ENCODE measurements at regions not wholly inside any gene's neighbourhood (a gene's known extent, or its start where the extent isn't known, plus 50 kb on each side); places are given as distances from the start of the nearest gene placed in this dataset.

DNA sequence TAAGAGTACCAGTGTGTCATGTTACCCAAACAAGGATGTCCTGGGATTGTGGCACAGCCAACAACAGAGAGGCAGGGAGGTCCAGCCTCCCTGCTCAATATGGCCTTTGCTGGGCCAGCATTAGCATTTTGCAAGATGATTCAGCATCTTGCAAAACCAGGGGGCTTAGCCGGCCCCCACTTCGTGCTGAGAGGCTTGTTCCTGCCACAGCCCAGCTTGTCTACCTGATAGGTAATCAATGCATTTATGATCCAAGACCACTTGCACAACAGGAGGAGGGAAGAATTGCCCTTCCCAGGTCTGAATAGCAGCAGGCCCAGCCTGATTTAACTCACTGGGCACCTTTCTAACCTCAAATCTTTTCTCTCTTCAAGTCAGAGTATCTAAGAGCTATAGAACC is 189.0 kb upstream of the SYT13 start:
- H3K4me2 ChIP-seq (ENCODE audit: low read length) = no peak overlapping the region
- H3K9me3 ChIP-seq (ENCODE audit: low read length) = no peaks in the 10 kb centered on the region
- CTCF ChIA-PET (ENCODE audit: unreplicated experiment) = no interaction called here
- no peaks in the 10 kb centered on the region for H3K9me2 ChIP-seq (ENCODE audit: insufficient read depth, low read length)
- BruUV-seq (replicated peaks) = no TSS peak
- no peaks in the 10 kb centered on the region for H3K79me2 ChIP-seq (ENCODE audit: insufficient read depth, low read depth, low read length)
- DNase-seq (ENCODE audit: low spot score) = no peak
- POLR2A ChIA-PET = no interaction called here
- TF ChIP-seq, protein P1, sequence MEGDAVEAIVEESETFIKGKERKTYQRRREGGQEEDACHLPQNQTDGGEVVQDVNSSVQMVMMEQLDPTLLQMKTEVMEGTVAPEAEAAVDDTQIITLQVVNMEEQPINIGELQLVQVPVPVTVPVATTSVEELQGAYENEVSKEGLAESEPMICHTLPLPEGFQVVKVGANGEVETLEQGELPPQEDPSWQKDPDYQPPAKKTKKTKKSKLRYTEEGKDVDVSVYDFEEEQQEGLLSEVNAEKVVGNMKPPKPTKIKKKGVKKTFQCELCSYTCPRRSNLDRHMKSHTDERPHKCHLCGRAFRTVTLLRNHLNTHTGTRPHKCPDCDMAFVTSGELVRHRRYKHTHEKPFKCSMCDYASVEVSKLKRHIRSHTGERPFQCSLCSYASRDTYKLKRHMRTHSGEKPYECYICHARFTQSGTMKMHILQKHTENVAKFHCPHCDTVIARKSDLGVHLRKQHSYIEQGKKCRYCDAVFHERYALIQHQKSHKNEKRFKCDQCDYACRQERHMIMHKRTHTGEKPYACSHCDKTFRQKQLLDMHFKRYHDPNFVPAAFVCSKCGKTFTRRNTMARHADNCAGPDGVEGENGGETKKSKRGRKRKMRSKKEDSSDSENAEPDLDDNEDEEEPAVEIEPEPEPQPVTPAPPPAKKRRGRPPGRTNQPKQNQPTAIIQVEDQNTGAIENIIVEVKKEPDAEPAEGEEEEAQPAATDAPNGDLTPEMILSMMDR (conservative IDR thresholded peaks at IDR 0.05; ENCODE audit: low read length) = no peak
- no peak for TF ChIP-seq EZH2phosphoT487 (IDR thresholded peaks at IDR 0.05; ENCODE audit: borderline replicate concordance, low read depth, low read length)
- no peak overlapping the region for H2AFZ ChIP-seq (ENCODE audit: low read length)
- no peaks in the 10 kb centered on the region for H4K20me1 ChIP-seq (ENCODE audit: insufficient read depth, low read length)
- H3K4me3 ChIP-seq (ENCODE audit: low read depth, low read length, poor library complexity, severe bottlenecking) = no peak overlapping the region
- H3K4me1 ChIP-seq (ENCODE audit: insufficient read depth, low read length, poor library complexity, severe bottlenecking) = no peaks in the 10 kb centered on the region
- intact Hi-C loops (cut with micrococcal nuclease; ENCODE audit: unreplicated experiment) = no loop called here
- H3K27ac ChIP-seq (ENCODE audit: low read depth, low read length, poor library complexity, severe bottlenecking) = no peak overlapping the region
- no peaks in the 10 kb centered on the region for H3K36me3 ChIP-seq (ENCODE audit: insufficient read depth, low read length)

DNA sequence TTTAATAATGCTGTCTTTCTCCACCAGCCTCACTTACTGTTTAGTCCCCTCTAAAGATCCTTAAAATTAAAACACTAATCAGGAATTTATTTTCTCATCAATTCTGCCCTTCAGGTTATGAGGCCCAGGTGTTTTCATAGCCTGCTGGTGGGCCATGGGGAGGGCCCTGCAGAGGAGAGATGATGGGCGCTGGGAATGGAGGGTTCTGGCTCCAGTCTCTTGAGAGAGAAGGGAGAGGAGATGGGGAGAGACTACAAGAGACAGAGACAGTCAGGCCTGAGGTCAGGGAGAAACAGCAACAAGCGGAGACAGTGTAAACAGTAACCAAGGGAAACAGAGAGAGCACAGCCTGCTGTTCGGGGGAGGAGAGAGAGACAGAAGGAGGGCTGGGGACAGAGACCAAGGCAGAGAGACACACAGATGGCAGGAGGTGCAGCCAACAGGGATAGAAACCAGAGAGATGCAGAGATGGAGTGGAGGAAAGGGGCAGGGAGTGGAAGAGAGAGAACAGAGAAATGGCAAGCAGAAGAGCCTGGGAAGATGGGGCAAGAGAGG is 187.3 kb upstream of the SYT13 start:
- Histone ChIP-seq H2AFZ (ENCODE audit: low read length) (no peak overlapping the region), H3K4me1 (ENCODE audit: insufficient read depth, low read length, poor library complexity, severe bottlenecking) (no peaks in the 10 kb centered on the region), H3K9me2 (ENCODE audit: insufficient read depth, low read length) (no peaks in the 10 kb centered on the region), H3K4me3 (ENCODE audit: low read depth, low read length, poor library complexity, severe bottlenecking) (no peak overlapping the region), H3K36me3 (ENCODE audit: insufficient read depth, low read length) (no peaks in the 10 kb centered on the region), H3K4me2 (ENCODE audit: low read length) (no peak overlapping the region), H3K27ac (ENCODE audit: low read depth, low read length, poor library complexity, severe bottlenecking) (no peak overlapping the region), H3K79me2 (ENCODE audit: insufficient read depth, low read depth, low read length) (no peaks in the 10 kb centered on the region), H3K9me3 (ENCODE audit: low read length) (no peaks in the 10 kb centered on the region), H4K20me1 (ENCODE audit: insufficient read depth, low read length) (no peaks in the 10 kb centered on the region)
- ChIA-PET POLR2A (no interaction called here), CTCF (ENCODE audit: unreplicated experiment) (no interaction called here)
- intact Hi-C loops (cut with micrococcal nuclease; ENCODE audit: unreplicated experiment) = no loop called here
- no peak for DNase-seq (ENCODE audit: low spot score)
- TF ChIP-seq, protein P1 (conservative IDR thresholded peaks at IDR 0.05; ENCODE audit: low read length) = no peak
- TF ChIP-seq EZH2phosphoT487 (IDR thresholded peaks at IDR 0.05; ENCODE audit: borderline replicate concordance, low read depth, low read length) = no peak
- no TSS peak for BruUV-seq (replicated peaks)

GRCh38 chr11:45472716-45473317 is 186.7 kb upstream of the SYT13 start:
- H3K27ac ChIP-seq (ENCODE audit: low read depth, low read length, poor library complexity, severe bottlenecking) = no peak overlapping the region
- no peaks in the 10 kb centered on the region for H3K9me2 ChIP-seq (ENCODE audit: insufficient read depth, low read length)
- H3K4me2 ChIP-seq (ENCODE audit: low read length) = no peak overlapping the region
- no peak for TF ChIP-seq EZH2phosphoT487 (IDR thresholded peaks at IDR 0.05; ENCODE audit: borderline replicate concordance, low read depth, low read length)
- TF ChIP-seq, protein P1 (conservative IDR thresholded peaks at IDR 0.05; ENCODE audit: low read length) = no peak
- H3K4me1 ChIP-seq (ENCODE audit: insufficient read depth, low read length, poor library complexity, severe bottlenecking) = no peaks in the 10 kb centered on the region
- H3K36me3 ChIP-seq (ENCODE audit: insufficient read depth, low read length) = no peaks in the 10 kb centered on the region
- ChIA-PET POLR2A (no interaction called here), CTCF (ENCODE audit: unreplicated experiment) (no interaction called here)
- no peaks in the 10 kb centered on the region for H4K20me1 ChIP-seq (ENCODE audit: insufficient read depth, low read length)
- no TSS peak for BruUV-seq (replicated peaks)
- no peak overlapping the region for H3K4me3 ChIP-seq (ENCODE audit: low read depth, low read length, poor library complexity, severe bottlenecking)
- DNase-seq (ENCODE audit: low spot score) = no peak
- H2AFZ ChIP-seq (ENCODE audit: low read length) = no peak overlapping the region
- H3K79me2 ChIP-seq (ENCODE audit: insufficient read depth, low read depth, low read length) = no peaks in the 10 kb centered on the region
- intact Hi-C loops (cut with micrococcal nuclease; ENCODE audit: unreplicated experiment) = no loop called here
- H3K9me3 ChIP-seq (ENCODE audit: low read length) = no peaks in the 10 kb centered on the region
